HFF-Myc (cell line): ENCODE measurements at regions not wholly inside any gene's neighbourhood (a gene's known extent, or its start where the extent isn't known, plus 50 kb on each side); places are given as distances from the start of the nearest gene placed in this dataset.

Experiments
- DNase-seq: peaks from one replicate; pipeline ENCODE4 v3.0.0-alpha.2; 2011; ENCODE audit warnings: low read depth; ENCODE audit errors: extremely low read depth
- H3K4me3 ChIP-seq: replicated peaks from 2 replicates; pipeline ENCODE4 v1.5.1; 2011; ENCODE audit warnings: low read depth, mild to moderate bottlenecking, control low read depth, low read length
- CTCF ChIP-seq: IDR thresholded peaks from 2 replicates; pipeline ENCODE4 v1.5.1; 2012; ENCODE audit warnings: mild to moderate bottlenecking, low read depth, low read length, control low read depth; ENCODE audit errors: missing control alignments

DNA sequence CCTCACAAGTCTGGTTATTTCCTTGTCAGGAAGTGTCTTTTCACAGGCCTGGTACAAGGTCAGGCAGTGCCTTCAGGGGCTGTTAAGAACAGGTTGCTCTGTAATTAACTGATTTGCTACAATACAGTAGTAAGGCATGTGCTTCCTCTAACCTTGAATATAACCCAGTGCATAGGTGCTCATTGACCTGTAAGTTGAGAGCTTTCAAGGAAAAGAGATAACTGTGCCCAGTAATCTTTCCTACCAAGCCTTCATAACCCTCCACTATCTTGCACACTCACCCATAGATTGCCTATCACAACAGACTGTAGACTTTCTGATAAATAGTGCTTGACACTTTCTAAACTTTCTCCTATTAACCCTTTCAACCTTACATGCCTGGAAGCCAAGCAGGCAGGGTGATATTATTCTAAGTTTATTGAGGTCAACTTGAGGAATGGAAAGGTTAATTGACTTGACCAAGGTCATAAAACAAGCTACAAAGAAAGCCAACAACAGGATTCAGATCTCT is 148.1 kb downstream of the PPARGC1A start:
- TF ChIP-seq CTCF: no peak

DNA sequence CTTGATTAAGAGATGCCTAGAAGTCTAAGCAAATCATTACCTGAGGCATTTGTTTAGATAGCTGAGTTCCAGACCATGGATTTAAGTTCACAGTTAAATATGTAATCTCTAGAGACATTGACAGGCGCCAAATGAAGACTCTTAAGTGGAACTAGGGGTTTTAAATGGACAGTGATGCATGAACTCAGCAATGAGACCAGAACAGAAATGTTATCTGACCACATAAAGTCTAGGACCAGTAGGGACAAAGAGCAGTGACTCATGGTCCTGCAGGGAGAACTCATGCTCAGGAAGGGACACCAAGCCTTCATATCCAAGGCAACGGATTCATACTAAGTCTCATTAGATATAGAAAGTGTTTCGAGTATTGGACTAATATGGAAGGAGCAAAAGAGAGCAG is 152.3 kb downstream of the PPARGC1A start:
- no peak overlapping the region for H3K4me3 ChIP-seq
- no peak for DNase-seq
- no peak for TF ChIP-seq CTCF

More for the DNA sequence above, 148.1 kb downstream of the PPARGC1A start:
- H3K4me3 ChIP-seq: no peak overlapping the region
- no peak for DNase-seq

DNA sequence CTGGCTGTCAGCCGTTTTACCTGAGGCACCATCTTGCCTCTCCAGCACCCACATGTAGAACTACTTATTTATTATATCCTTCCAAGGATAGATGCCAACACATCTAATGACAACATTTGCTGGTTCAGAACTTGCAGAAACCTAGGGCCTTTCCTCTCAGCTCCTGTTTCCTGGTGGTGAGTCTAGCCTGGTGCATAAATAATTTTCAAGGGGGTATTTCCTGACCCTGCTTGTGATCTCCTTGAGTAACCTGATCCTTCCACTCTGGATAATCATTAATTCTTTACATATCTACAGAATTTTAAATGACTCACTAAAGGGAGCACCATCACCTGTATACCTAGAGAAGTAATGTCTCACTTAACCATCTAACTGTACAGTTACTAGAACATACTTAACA is 153.4 kb downstream of the PPARGC1A start:
- TF ChIP-seq CTCF: no peak
- no peak overlapping the region for H3K4me3 ChIP-seq
- no peak for DNase-seq

GRCh38 chr4:23734000-23734399 is 155.8 kb downstream of the PPARGC1A start:
- no peak overlapping the region for H3K4me3 ChIP-seq
- DNase-seq: no peak
- no peak for TF ChIP-seq CTCF

DNA sequence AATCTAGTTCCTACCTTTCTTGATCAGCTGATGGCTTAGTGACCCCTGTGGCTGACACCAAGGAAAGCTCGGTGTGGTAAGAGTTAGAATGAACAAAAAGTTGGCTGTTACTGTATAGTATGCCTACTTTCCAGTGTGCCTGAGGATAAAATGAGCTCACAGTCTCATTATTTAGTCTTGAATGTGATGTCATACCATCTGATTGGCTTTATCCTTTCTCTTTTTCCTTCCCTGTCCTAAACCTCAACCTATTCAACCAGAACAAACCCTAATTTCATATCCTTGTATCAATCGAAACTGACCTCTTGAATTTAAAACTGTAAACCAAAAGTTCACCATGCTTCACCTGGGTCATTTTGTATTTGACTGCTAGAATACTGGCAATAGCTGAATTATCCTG is 156.4 kb downstream of the PPARGC1A start:
- DNase-seq: no peak
- H3K4me3 ChIP-seq: no peak overlapping the region
- no peak for TF ChIP-seq CTCF

DNA sequence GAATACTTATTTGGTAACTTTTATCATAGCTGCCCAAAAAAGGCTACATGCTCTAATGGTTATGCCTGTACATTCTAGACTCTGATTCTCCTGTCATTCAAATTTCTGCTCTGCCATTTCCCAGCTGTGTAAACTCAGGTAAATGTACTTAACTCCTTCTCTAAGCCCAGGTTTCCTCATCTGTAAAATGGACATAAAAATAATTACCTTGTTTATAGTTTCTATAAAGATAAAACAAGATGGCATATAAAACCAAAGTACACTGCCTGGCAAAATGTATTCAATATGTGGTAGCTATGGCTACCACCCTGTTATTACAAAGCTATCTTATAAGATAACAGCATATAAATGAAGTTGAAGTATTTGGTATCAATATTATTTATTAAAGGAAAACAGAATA is 158.8 kb downstream of the PPARGC1A start:
- H3K4me3 ChIP-seq: no peak overlapping the region
- no peak for DNase-seq
- no peak for TF ChIP-seq CTCF

DNA sequence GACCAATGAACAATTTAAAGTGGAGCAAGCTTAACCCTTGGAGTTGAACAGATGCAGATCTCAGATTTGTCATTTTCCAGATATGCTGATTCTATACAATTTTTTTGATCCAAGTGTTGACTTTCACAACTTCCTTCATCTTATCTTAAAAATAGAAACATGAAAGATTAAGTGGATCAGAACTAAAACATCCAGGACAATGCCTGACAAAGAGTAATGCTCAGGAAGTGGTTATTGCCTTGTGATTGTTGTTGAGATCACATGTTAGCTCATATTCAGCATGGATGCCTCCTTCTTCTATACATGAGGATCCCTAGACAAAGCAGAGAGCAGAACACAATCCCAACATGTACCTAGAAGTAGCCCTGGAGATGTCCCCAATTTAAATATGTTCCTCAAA is 160.9 kb downstream of the PPARGC1A start:
- DNase-seq: no peak
- TF ChIP-seq CTCF: no peak
- H3K4me3 ChIP-seq: no peak overlapping the region
